OCI-LY3 (cell line): ENCODE measurements at regions not wholly inside any gene's neighbourhood (a gene's known extent, or its start where the extent isn't known, plus 50 kb on each side); places are given as distances from the start of the nearest gene placed in this dataset.

Experiments
- CTCF ChIP-seq: fragments of 200-600, 300-600 bp; sonication (generic); IDR thresholded peaks from 2 replicates; pipeline ENCODE4 v1.5.1; 2014; ENCODE audit warnings: antibody characterized with exemption, low read length, low read depth
- EZH2phosphoT487 ChIP-seq: fragments of 200-600 bp; shearing (Covaris generic); IDR thresholded peaks from 2 replicates; pipeline ENCODE4 v1.6.1; 2018; ENCODE audit warnings: antibody characterized with exemption, mixed run types, low read depth

- TF ChIP-seq CTCF, result no peak
- no peak for TF ChIP-seq EZH2phosphoT487
Measured at GRCh38 chr21:34220556-34221195, 143.1 kb upstream of the KCNE2 start.
